HG02763 (cell line): ENCODE measurements at regions not wholly inside any gene's neighbourhood (a gene's known extent, or its start where the extent isn't known, plus 50 kb on each side); places are given as distances from the start of the nearest gene placed in this dataset.
A peak's percentile ranks its signal among the peaks of the same experiment; 100 is the strongest.
"Not testable (repeated sequence)": the region's sequence is repeated elsewhere in the genome, so short reads cannot be mapped to it uniquely, and the experiment has no call there.

Source experiments
- ATAC-seq: cut with Tn5 transposase; IDR thresholded peaks from one replicate; pipeline ENCODE4 v1.9.1; 2021; ENCODE audit warnings: mild to moderate bottlenecking, moderate library complexity; ENCODE audit not compliant: unreplicated experiment

DNA sequence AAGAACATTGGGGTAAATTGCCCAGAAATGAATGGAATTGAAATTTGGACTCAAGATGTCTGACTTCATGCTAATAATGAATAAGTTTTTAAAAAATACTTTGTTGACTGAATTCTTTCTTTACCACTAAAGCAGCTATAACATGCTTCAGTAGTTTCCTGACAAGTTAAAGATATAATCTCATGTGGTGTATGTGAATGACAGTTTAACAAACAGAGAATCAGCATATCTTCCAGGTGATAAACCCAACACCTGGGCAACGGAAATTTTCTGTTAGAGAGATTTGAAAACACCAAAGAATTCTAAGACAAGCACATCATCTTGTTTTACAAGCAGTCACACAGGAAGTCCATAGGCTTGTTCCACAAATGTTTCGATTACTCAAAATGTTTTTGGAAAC lies 372.6 kb upstream of the VRK2 start:
- ATAC-seq: no peak

DNA sequence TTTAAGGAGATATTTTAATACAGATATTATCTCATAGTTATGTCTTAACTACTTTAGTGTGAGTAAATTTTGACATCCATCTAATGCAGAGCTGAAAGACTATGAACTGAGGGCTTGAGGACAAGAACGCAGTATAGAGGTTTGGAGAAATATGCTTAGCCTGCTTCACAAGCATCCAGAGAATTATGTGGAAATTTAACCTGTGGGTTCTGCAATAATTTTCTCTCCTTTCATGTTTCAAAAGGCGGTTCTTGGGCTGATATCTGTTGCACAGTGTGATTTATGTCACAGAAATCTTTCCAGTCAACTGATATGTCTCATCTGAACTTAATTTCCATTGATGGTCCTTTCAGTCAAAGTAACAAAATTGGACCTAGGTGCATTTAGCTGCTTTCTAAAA lies 371.9 kb upstream of the VRK2 start:
- ATAC-seq: no peak

DNA sequence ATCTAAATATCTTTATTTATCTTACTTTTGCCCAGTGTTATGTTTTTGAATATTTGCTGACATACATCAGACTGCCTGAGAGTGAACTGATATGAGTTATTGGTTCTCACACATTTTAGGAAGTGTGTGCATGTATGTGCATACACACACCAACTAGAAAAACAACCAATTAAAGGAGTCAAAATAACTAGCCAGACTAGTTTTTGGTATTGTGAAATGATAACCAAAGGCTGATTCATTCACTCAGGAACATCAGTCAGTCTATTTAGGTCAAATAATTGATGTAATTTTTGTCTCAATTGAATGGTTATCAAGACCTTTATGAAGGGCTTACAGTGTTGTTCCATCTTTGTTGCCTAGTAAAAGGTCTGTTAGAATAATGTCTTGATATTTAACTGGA lies 369.3 kb upstream of the VRK2 start:
- ATAC-seq: no peak

DNA sequence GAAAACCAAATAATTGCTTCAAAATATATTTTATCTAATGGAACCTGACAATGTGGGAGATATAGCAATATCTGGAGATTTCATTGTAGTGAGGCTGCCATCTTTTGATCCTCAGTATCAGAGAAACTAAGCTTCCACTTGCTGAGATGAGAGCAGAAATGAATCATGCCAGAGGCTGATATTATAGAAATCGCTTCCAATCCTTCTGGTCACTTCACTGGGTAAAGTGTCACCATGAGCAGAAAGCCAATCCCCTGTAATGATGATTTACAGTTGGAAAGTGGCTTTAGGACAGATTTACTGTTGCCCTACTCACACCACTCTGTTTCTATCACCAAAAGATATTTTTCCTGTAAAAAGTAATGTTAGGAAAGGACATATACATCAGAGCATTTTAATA lies 365.0 kb upstream of the VRK2 start:
- ATAC-seq: no peak

DNA sequence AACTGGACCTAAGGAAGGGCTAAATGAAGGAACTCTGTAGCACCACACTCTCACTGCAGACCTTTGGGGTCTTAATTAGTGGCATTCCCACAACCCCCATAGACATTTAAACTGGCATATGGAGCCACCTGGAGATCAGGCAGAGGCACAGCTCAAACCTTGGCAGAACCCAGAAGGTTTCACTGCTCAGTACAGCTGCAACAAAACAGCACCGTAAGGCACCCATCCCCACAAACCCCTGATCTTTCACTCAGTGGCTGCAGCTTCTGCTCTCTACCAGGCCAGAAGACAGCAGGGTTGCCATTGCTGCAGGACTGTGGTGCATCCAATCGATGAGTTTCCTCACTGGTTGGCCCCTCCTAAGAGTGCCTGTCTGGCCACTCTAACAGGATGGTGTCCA lies 361.6 kb upstream of the VRK2 start:
- ATAC-seq: no peak

DNA sequence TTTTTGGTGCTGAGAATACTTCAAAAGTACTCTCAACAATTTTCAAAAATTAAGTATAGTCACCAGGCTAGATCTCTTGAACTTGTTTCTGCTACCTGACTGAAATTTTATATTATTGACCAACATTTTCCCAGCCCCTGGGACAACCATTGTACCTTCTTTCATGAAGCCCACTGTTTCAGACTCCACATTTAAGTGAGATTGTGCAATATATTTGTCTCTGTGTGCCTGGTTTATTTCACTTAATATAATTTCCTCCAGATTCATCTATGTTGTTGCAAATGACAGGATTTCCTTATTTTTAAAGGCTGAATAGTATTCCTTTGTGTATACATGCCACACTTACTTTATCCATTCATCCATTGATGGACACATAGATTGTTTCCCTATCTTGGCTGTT lies 354.2 kb upstream of the VRK2 start:
- ATAC-seq: no peak

DNA sequence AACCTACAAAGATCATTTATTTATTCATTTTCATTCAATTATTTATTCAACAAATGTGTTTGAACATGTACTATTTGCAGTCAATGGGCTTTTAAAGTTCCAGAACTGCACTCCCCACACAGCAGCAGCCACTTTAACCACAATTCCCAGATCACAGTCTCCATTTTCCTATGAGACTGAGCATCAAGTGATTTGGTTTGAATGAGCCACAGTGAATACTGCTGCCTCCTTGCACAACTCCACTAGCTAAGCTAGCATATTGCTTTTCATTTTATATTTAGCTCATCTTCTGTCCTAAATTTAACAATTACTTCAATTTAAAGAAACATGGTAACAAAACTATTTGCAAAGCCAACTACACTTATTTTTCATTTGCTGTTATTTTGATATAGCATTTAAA lies 353.4 kb upstream of the VRK2 start:
- ATAC-seq: no peak

DNA sequence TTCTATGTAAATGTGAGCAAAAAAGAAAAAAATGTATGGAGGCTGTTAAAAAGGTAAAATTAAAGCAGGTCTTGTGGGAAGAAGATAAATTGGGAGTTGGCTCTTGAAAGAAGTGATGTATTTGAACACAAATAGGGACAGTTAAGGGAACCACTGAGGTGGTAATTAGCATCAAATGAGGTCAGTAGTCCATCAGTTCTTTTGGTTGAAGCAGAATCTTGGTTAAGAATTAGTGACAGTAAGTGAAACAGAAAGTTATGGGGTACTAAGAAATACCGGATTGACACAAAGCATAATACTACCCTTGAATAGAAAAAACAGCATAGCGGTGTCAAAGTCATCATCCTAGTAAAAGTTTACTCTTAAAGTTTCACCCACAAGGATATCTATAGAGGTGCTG lies 352.6 kb upstream of the VRK2 start:
- ATAC-seq: no peak

DNA sequence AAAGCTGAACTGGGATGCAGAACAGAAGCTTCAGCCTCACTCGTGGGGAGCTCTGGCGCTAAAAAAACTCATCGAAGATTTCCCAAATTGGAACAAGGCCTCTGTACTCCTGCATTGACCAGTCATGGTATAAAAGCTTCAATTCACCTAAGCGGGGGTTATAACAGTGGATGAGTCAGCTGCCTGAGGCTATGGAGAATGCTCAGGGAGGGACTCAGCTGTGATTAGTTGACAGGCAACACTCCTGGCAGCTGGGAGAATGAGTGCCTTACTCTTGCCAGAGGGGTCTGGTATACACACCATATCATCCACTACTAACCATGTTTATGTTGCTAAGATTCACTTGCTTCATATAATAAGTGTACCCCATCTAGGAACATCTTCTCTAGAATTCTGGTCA lies 350.6 kb upstream of the VRK2 start:
- no peak for ATAC-seq

DNA sequence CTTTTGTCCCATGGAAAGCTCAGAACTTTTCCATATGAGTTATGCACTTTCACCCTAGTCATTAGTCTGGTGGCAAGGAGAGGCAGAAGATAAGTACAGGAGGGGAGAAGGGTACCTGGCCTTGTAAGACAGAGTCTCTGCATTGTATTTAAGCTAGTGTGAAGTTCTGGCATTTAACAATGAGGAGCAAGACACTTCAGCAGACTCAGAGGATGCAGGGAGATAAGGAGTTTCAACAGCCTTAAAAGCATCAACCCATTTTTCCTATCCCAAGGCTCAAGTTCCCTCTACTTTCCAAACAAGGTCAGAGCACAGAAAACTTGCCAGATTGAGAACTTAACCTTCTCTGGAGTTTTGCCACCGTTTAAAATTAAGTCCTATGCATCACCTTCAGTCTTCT lies 348.2 kb upstream of the VRK2 start:
- no peak for ATAC-seq

DNA sequence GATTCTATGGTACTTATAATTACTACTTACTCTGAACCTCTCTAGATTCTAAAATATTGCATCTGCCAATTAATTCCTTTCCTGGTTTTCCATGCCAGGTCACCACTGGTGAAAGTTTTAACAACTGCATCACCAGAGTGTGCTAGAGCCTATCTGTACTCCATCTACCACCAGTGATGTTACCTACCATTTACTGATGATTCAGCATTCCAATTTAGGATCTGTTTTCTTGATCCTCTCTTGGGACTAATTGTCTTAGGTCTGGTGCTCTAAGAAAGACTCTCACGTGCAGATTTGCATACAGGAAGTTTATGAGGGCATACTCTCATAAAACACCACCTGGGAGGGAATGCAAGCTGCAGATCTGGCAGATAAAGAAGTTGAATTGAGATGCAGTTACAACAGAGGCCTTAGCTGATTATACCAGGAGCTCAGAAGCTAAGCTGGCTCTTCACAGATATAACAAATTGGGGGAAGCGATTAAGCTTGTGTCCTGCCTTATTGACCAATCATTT lies 347.6 kb upstream of the VRK2 start:
- ATAC-seq: no peak

DNA sequence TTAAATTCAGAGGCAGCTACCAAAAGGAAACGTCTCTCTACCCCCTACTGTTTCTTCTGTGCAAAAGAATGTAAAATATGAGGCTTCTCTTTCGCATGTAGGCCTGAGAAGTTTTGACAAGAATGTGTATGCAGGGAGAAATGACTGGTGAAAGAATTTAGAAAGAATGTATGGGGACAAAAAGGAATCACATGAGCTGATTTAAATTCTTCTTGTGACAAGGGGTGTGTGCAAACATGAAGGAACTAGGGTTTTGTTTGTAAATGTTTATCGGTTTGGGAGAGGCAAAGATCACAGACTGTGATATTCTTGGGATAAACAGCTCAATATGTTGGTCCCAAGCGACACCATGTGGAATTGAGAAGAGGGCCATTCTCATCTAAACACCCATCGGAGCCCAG lies 345.2 kb upstream of the VRK2 start:
- ATAC-seq: no peak

DNA sequence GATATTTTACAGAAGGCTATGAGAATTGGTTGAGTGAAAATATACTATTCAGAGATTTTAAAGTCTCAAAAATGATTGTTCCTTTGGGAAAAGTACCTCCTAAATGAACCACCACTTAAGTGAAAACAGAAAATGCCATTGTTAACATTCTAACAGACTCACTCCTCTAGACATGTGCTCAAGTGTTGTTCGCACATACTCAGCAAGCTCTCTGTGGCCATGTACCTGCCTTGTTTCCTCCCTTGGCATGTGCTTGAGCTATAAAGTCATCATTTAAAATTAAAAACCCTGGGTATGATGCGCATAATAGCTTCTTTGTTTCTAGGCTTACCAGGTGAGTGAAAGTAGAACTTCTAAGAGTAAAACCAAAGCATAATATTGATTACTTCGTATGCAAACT lies 343.2 kb upstream of the VRK2 start:
- no peak for ATAC-seq

DNA sequence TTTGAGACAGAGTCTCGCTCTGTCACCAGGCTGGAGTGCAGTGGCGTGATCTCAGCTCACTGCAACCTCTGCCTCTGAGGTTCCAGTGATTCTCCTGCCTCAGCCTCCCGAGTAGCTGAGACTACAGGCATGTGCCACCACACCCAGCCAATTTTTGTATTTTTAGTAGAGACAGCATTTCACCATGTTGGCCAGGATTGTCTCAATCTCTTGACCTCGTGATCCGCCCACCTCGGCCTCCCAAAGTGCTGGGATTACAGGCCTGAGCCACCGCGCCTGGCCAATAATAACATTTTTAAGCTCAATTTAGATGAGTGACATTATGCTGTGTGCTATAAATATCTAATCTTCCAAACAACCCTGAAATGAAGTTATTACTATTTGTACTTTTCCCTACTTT lies 338.8 kb upstream of the VRK2 start:
- not testable (repeated sequence) for ATAC-seq

DNA sequence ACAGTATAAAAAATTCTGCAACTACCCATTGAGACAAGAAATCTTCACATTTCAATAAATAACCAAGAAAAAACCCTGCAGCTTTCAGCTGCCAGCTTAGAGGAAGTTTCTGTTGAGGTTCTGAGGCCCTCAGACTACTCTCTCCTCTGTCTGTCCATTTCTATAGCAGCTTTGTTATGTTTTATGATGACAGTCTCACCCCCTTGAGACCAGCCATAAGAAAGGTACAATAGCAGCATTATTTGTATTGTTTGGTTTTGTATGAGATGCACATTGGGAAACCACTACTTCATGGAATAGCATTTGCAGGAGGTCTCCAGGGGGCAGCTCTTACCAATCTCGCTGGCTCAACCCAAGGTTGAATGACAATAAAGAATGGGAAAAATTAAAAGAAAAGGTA lies 334.6 kb upstream of the VRK2 start:
- no peak for ATAC-seq

DNA sequence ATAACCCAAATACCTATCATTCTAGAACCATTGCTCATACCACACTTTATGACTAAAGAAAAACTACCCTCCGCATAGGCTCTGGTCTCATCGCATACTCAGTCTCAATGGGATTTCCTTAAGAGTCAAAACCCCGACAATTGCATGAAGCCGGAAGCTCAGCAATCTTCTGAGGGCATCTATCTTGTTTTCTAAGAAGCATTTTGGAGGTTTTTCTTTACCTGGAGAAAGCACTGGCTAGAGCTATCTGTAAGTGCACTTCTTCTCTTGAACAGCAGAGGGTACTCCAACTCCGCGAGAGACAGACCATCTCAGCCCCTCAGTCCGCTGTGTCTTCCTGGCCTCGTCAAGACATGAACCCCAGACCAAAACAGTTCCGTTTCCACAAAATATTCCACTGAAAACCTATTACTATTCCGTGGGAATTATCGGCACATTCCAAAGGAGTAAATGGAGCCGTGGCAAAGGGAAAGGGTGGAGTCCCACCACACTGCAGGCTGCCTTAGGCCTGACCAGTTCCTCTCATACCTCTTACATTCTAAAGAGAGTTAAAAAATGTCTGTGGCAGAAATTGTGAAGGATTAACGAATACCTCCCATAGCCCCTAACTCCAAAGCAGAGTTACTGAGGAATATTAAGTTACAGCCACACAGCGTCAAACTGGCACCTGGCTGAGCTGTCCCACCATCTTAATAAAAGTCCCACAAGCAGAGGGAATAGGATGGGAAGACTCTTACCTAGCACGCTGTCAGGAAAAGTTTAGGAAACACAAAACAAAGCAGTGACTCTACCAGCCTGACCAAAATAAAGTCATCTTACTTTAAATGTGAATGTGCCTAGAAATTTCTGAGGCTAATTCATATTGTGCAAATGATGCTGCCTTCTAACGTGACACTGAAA lies 325.6 kb upstream of the VRK2 start:
- peak; percentile 98 for ATAC-seq

DNA sequence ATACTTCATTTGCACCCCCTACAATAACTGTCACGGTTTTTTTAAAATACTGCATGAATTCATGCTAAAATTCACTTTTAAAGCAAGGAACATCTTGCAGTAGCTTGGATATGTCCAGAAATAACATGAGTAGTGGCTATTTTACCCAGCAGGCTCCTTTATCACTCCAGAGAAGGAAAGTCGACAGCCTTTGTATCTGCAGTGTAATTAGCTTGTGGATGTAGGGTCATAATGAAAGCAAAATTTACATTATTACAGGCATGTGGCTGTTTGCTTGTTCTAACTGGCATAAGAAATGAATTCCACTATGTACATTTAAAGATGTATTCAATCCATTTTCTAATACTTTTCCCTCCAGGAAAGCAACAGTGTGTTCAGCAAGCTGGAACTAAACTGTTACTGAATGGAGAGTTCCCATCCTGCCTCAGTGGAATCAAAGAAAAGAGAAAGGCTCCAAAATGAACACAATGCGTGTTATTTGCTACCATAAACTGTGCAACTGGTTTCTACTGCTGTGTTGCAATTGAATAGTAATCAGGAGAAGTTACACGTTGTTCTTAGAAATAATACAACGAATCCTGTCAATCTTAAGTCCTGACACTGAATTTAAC lies 321.2 kb upstream of the VRK2 start:
- no peak for ATAC-seq

DNA sequence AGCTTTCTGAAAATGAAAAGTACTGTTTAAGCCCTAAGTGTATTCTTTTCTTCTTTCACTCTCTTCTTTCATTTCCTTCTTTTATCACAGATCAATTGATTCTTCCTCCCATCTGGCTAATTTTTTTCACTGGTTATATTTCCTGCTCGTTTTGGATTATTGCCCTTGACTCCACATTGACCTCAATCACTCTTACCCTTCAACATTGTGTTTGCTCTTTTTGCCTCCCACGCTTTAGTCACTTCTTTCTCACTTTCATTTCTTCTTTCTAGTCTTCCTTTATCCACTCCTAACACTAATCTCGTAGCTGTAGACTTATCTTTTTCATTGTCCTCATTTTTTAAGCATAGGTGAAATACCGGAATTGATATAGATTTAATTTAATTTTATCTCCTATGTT lies 320.3 kb upstream of the VRK2 start:
- peak; percentile 49 for ATAC-seq

DNA sequence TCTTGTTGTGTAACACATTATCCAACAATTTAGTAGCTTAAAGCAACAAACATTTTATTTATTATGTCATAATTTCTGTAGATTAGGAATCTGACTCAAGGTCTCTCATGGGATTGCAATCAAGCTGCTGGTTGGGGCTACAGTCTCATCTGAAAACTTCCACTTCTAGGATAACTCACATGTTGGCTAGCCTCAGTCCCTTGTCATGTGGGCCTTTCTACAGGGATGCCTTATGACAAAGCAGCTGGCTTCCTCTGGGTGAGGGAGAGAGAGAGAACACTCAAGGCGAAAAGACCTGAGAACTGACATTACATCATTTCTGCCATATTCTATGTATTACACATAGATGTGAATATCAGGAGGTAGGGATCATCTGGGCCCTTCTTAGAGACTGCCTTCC lies 317.9 kb upstream of the VRK2 start:
- ATAC-seq: no peak

DNA sequence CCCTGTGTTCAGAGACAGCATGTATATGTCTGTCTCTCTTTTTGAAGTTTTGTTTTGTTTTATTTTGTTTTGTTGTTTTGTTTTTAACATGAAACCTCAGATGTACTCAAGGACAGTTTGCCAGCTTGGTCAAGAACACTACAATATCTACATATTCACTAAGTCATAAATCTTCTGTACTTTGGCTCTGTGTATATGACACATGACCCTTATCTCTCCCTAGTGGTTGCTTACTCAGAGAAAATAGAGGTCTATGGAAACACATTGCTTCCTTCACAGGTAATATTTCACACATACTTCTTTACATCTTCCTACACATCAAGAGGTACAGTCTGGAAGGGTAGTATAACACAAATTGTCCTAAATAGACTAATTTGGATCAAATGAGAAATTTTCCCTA lies 312.6 kb upstream of the VRK2 start:
- no peak for ATAC-seq

DNA sequence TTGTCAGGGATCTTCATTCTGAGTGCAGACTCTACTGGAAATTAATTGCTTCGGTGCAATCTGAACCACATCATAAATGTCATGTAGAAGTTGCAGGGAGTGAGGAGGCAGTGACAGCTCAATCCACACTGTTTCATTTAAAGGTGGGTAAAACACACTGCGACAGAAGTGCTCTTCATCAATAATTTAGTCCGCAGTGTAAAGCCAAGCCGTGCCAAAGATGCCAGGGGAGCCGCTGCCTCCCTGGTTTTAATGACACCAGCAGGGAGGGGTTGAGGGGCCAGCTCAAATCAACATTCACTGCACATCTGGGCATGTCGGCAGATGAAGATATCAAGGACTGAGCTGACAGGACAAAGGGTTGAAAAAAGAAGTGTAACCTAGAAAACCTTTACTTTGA lies 305.7 kb upstream of the VRK2 start:
- no peak for ATAC-seq

DNA sequence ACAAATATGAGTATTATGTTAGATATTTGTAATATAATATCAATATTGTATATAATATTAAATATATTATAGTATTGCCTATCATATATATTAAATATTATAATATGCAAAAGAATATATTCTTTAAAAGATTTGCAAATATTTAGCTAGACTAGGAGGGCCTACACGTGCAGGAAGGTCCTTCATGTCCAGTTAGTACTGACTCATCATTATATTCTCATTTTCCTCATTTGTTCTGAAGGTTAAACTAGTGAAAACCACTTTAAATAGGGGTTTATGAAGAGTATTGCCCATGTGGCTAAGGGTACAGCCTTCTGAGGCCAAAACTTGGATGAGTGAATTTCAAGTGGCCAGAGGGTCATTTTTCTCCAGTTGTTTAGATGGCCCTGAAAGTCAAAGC lies 293.0 kb upstream of the VRK2 start:
- no peak for ATAC-seq

DNA sequence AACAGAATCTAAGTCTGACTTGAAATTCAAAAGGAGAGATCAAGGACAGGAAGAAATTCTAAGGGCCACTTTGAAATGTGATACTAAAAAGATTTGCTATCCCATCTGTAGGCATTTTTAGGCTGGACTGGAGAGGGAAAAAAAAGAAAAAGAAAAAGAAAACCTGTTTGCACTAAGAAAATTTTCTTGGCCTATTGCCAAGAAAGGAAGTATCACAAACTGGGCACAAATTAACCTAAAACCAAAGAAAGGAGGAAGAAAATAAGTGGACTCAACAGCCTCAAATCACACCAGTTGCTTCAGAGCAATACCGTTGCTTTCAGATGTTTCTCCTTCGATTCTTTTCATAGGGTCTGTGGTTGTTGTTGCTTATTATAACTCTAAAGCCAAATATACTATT lies 287.9 kb upstream of the VRK2 start:
- peak; percentile 3 for ATAC-seq
